HEK293 (cell line): ENCODE measurements at regions not wholly inside any gene's neighbourhood (a gene's known extent, or its start where the extent isn't known, plus 50 kb on each side); places are given as distances from the start of the nearest gene placed in this dataset.

ENCODE experiments used
- CTCF ChIA-PET: fragments of 350-600 bp; formaldehyde crosslinking; extraction: SDS; loops from one replicate; lab custom pipeline; 2021; ENCODE audit warnings: antibody characterized with exemption; lab: Yijun Ruan, JAX
- POLR2A ChIA-PET: fragments of 300-600 bp; formaldehyde crosslinking; extraction: SDS; loops from one replicate; lab custom pipeline; 2020; ENCODE audit warnings: antibody characterized with exemption, inconsistent platforms; lab: Yijun Ruan, JAX
- H3K27ac ChIP-seq: fragments of 200-500 bp; sonication (Bioruptor generic); 2 replicates; pipeline ENCODE4 v1.5.1; 2014; ENCODE audit warnings: low read depth, low read length, control low read depth, inconsistent platforms; ENCODE audit errors: extremely low read depth
- H3K36me3 ChIP-seq, 2 experiments: fragments of 200-500 bp in 1 of 2; sonication (Bioruptor generic) in 1 of 2; 1 replicate in 1 of 2; 2 replicates in 1 of 2; pipeline ENCODE4 v1.5.1; 2014 to 2017; ENCODE audit warnings: inconsistent platforms in 2 of 2, low read length in 2 of 2; ENCODE audit not compliant: control insufficient read depth in 2 of 2, insufficient read depth in 1 of 2
- H3K4me1 ChIP-seq: fragments of 200-500 bp; sonication (Bioruptor generic); 2 replicates; pipeline ENCODE4 v1.5.1; 2014; ENCODE audit warnings: mild to moderate bottlenecking, low read length, inconsistent platforms; ENCODE audit not compliant: control insufficient read depth, insufficient read depth
- H3K4me3 ChIP-seq: 2 replicates; pipeline ENCODE4 v1.5.1; 2011; ENCODE audit warnings: low read depth, mild to moderate bottlenecking, control low read depth, low read length, moderate library complexity
- H3K9me3 ChIP-seq: fragments of 200-500 bp; sonication (Bioruptor generic); 2 replicates; pipeline ENCODE4 v1.5.1; 2014; ENCODE audit warnings: low read depth, low read length, inconsistent platforms; ENCODE audit not compliant: control insufficient read depth, insufficient read depth
- AEBP2 ChIP-seq: fragments of 450-650 bp; formaldehyde crosslinking; IDR thresholded peaks from 2 replicates; pipeline ENCODE4 v1.5.1; 2016; ENCODE audit warnings: missing biosample characterization, missing genetic modification characterization, borderline replicate concordance
- ELK4 ChIP-seq: IDR thresholded peaks from 2 replicates; pipeline ENCODE4 v1.6.1; 2011; ENCODE audit warnings: mild to moderate bottlenecking, low read depth, low read length, borderline replicate concordance
- GFI1B ChIP-seq: fragments of 450-650 bp; formaldehyde crosslinking; IDR thresholded peaks from 2 replicates; pipeline ENCODE4 v1.5.1; 2016; ENCODE audit warnings: missing biosample characterization, missing genetic modification characterization
- KLF17 ChIP-seq: fragments of 450-650 bp; formaldehyde crosslinking; IDR thresholded peaks from 2 replicates; pipeline ENCODE4 v1.5.1; 2016; ENCODE audit warnings: missing biosample characterization, missing genetic modification characterization
- WT1 ChIP-seq: fragments of 450-650 bp; formaldehyde crosslinking; IDR thresholded peaks from 2 replicates; pipeline ENCODE4 v1.5.1; 2016; ENCODE audit warnings: missing biosample characterization, missing genetic modification characterization
- ZNF548 ChIP-seq: fragments of 450-650 bp; formaldehyde crosslinking; IDR thresholded peaks from 2 replicates; pipeline ENCODE4 v1.5.1; 2016; ENCODE audit warnings: missing biosample characterization, missing genetic modification characterization
- ZNF777 ChIP-seq: fragments of 450-650 bp; formaldehyde crosslinking; IDR thresholded peaks from 2 replicates; pipeline ENCODE4 v1.5.1; 2017; ENCODE audit warnings: missing biosample characterization, missing genetic modification characterization, borderline replicate concordance
- TF ChIP-seq, protein P1 (sequence below): fragments of 450-650 bp; formaldehyde crosslinking; IDR thresholded peaks from 2 replicates; pipeline ENCODE4 v1.5.1; 2016; ENCODE audit warnings: missing biosample characterization, missing genetic modification characterization, borderline replicate concordance
- TF ChIP-seq, protein P2 (sequence below): fragments of 450-650 bp; formaldehyde crosslinking; IDR thresholded peaks from 2 replicates; pipeline ENCODE4 v1.5.1; 2016; ENCODE audit warnings: missing biosample characterization, missing genetic modification characterization
- TF ChIP-seq, protein P3 (sequence below): fragments of 450-650 bp; formaldehyde crosslinking; IDR thresholded peaks from 2 replicates; pipeline ENCODE4 v1.5.1; 2016; ENCODE audit warnings: missing biosample characterization, missing genetic modification characterization
- TF ChIP-seq, protein P4 (sequence below): fragments of 450-650 bp; formaldehyde crosslinking; IDR thresholded peaks from 2 replicates; pipeline ENCODE4 v1.5.0; 2017; ENCODE audit warnings: missing biosample characterization, missing genetic modification characterization, borderline replicate concordance

GRCh38 chr6:144480473-144480872 is 195.3 kb downstream of the UTRN start (continued):
- no peak for TF ChIP-seq ELK4
- no peak for TF ChIP-seq WT1 (tag by site-specific recombination)
- TF ChIP-seq, protein P1, sequence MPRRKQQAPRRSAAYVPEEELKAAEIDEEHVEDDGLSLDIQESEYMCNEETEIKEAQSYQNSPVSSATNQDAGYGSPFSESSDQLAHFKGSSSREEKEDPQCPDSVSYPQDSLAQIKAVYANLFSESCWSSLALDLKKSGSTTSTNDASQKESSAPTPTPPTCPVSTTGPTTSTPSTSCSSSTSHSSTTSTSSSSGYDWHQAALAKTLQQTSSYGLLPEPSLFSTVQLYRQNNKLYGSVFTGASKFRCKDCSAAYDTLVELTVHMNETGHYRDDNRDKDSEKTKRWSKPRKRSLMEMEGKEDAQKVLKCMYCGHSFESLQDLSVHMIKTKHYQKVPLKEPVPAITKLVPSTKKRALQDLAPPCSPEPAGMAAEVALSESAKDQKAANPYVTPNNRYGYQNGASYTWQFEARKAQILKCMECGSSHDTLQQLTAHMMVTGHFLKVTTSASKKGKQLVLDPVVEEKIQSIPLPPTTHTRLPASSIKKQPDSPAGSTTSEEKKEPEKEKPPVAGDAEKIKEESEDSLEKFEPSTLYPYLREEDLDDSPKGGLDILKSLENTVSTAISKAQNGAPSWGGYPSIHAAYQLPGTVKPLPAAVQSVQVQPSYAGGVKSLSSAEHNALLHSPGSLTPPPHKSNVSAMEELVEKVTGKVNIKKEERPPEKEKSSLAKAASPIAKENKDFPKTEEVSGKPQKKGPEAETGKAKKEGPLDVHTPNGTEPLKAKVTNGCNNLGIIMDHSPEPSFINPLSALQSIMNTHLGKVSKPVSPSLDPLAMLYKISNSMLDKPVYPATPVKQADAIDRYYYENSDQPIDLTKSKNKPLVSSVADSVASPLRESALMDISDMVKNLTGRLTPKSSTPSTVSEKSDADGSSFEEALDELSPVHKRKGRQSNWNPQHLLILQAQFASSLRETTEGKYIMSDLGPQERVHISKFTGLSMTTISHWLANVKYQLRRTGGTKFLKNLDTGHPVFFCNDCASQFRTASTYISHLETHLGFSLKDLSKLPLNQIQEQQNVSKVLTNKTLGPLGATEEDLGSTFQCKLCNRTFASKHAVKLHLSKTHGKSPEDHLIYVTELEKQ (tag by site-specific recombination): no peak
- no peak for TF ChIP-seq ZNF777 (tag by site-specific recombination)

DNA sequence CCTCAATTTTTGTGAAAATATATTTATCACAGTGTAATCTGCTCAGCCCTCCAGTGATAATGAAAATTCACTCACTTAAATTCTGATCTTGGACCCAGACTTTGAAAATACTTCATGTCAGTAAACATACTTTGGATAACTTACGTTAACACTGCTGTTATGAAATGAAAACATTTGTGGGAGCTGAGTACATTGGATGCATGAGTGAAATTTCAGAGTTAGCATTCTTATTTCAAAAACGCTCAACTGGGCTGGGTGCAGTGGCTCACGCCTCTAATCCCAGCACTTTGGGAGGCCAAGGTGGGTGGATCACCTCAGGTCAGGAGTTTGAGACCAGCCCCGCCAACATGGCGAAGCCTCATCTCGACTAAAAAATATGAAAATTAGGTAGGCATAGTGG is 196.4 kb downstream of the UTRN start:
- POLR2A ChIA-PET: interaction anchor here (0.6 to 0.8 kb wide), 2 partner anchors 195 to 196 kb away, joined by 3 to 4 read pairs; no protein-coding TSS in a partner anchor
- TF ChIP-seq, protein P2, sequence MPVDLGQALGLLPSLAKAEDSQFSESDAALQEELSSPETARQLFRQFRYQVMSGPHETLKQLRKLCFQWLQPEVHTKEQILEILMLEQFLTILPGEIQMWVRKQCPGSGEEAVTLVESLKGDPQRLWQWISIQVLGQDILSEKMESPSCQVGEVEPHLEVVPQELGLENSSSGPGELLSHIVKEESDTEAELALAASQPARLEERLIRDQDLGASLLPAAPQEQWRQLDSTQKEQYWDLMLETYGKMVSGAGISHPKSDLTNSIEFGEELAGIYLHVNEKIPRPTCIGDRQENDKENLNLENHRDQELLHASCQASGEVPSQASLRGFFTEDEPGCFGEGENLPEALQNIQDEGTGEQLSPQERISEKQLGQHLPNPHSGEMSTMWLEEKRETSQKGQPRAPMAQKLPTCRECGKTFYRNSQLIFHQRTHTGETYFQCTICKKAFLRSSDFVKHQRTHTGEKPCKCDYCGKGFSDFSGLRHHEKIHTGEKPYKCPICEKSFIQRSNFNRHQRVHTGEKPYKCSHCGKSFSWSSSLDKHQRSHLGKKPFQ (tag by site-specific recombination): no peak
- TF ChIP-seq GFI1B (tag by site-specific recombination): no peak
- TF ChIP-seq, protein P3, sequence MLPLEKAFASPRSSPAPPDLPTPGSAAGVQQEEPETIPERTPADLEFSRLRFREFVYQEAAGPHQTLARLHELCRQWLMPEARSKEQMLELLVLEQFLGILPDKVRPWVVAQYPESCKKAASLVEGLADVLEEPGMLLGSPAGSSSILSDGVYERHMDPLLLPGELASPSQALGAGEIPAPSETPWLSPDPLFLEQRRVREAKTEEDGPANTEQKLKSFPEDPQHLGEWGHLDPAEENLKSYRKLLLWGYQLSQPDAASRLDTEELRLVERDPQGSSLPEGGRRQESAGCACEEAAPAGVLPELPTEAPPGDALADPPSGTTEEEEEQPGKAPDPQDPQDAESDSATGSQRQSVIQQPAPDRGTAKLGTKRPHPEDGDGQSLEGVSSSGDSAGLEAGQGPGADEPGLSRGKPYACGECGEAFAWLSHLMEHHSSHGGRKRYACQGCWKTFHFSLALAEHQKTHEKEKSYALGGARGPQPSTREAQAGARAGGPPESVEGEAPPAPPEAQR: no peak
- TF ChIP-seq, protein P4, sequence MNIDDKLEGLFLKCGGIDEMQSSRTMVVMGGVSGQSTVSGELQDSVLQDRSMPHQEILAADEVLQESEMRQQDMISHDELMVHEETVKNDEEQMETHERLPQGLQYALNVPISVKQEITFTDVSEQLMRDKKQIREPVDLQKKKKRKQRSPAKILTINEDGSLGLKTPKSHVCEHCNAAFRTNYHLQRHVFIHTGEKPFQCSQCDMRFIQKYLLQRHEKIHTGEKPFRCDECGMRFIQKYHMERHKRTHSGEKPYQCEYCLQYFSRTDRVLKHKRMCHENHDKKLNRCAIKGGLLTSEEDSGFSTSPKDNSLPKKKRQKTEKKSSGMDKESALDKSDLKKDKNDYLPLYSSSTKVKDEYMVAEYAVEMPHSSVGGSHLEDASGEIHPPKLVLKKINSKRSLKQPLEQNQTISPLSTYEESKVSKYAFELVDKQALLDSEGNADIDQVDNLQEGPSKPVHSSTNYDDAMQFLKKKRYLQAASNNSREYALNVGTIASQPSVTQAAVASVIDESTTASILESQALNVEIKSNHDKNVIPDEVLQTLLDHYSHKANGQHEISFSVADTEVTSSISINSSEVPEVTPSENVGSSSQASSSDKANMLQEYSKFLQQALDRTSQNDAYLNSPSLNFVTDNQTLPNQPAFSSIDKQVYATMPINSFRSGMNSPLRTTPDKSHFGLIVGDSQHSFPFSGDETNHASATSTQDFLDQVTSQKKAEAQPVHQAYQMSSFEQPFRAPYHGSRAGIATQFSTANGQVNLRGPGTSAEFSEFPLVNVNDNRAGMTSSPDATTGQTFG (tag by site-specific recombination): no peak
- no peak for TF ChIP-seq AEBP2 (tag by site-specific recombination)
- TF ChIP-seq ZNF548 (tag by site-specific recombination): no peak
- no peak for TF ChIP-seq KLF17
- H3K27ac ChIP-seq: no peak overlapping the region

More for the DNA sequence above, 196.4 kb downstream of the UTRN start:
- H3K36me3 ChIP-seq: peaks cover 5 to 23% of the 10 kb centered on the region in 2 experiments
- H3K4me1 ChIP-seq: no peaks in the 10 kb centered on the region
- H3K9me3 ChIP-seq: no peaks in the 10 kb centered on the region
- no peak overlapping the region for H3K4me3 ChIP-seq
- CTCF ChIA-PET: interaction anchor here (0.6 to 3.1 kb wide), 25 partner anchors 8 to 1202 kb away, joined by 3 to 16 read pairs (median 4); no protein-coding TSS in a partner anchor
